ENCODE measurements at regions not wholly inside any gene's neighbourhood (a gene's known extent, or its start where the extent isn't known, plus 50 kb on each side); places are given as distances from the start of the nearest gene placed in this dataset.

DNA sequence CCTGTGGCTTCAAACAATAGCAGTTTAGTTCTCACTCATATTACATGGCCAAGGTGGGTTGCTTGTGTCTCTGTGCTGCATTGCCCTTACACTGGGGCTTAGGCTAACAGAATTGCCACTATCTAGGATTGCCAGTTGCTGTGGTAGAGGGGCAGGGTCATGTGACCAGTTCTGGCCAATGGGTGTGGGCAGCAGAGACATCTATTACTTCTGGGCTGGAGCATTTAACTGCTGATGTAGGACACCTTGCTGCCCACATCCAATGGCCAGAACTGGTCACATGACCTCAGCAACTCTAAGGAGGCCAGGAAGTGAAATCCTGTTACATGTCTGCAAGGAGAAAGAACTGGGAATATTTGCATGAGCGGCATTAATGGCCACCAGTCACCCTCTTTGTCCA is 199.3 kb downstream of the C9orf152 start:
- TF ChIP-seq, protein P1, sequence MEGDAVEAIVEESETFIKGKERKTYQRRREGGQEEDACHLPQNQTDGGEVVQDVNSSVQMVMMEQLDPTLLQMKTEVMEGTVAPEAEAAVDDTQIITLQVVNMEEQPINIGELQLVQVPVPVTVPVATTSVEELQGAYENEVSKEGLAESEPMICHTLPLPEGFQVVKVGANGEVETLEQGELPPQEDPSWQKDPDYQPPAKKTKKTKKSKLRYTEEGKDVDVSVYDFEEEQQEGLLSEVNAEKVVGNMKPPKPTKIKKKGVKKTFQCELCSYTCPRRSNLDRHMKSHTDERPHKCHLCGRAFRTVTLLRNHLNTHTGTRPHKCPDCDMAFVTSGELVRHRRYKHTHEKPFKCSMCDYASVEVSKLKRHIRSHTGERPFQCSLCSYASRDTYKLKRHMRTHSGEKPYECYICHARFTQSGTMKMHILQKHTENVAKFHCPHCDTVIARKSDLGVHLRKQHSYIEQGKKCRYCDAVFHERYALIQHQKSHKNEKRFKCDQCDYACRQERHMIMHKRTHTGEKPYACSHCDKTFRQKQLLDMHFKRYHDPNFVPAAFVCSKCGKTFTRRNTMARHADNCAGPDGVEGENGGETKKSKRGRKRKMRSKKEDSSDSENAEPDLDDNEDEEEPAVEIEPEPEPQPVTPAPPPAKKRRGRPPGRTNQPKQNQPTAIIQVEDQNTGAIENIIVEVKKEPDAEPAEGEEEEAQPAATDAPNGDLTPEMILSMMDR (conservative IDR thresholded peaks at IDR 0.05 in 1 of 2, IDR thresholded peaks at IDR 0.05 in 1 of 2; ENCODE audit: extremely low read depth in 1 of 2, insufficient read depth in 1 of 2, low read depth in 1 of 2, low read length in 2 of 2) = no peak
- TF ChIP-seq EZH2 (IDR thresholded peaks at IDR 0.05; ENCODE audit: borderline replicate concordance, low read length) = no peak

All from mammary epithelial cell (primary cell).